ENCODE measurements at regions not wholly inside any gene's neighbourhood (a gene's known extent, or its start where the extent isn't known, plus 50 kb on each side); places are given as distances from the start of the nearest gene placed in this dataset.

DNA sequence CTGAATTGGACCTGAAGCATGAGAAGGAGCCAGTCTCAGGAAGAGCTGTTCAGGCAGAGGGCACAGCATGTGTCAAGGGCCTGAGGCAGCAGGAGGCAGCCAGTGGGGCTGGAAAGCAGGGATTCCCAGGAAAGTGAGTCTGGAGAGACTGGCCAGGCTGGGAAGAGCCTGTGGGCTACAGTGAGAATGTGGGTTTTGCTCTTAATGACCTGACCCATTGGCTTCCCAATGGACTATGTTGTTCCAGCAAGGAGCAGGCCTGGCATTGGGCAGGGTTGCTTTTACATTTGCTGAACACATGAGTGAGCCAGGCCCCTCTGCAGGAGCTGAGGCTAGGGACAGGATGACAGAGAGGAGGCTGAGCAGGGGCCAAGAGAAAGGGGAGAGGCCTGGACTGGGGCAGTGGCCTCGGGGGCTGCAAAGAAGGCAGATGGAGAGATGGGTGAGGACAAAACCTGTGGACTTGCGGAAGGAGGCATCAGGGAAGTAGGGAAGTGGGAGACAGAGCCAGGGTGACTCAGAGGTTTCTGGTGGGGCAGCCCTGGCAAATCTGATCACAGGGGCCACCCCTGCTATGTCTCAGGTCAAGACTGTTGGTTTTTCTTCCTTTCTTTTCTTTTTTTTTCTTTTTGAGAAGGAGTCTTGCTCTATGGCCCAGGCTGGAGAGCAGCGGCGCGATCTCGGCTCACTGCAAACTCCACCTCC is 65.9 kb upstream of the NEK6 start:
- TF ChIP-seq, protein P1, sequence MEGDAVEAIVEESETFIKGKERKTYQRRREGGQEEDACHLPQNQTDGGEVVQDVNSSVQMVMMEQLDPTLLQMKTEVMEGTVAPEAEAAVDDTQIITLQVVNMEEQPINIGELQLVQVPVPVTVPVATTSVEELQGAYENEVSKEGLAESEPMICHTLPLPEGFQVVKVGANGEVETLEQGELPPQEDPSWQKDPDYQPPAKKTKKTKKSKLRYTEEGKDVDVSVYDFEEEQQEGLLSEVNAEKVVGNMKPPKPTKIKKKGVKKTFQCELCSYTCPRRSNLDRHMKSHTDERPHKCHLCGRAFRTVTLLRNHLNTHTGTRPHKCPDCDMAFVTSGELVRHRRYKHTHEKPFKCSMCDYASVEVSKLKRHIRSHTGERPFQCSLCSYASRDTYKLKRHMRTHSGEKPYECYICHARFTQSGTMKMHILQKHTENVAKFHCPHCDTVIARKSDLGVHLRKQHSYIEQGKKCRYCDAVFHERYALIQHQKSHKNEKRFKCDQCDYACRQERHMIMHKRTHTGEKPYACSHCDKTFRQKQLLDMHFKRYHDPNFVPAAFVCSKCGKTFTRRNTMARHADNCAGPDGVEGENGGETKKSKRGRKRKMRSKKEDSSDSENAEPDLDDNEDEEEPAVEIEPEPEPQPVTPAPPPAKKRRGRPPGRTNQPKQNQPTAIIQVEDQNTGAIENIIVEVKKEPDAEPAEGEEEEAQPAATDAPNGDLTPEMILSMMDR (conservative IDR thresholded peaks at IDR 0.05), result no peak
- TF ChIP-seq EZH2 (IDR thresholded peaks at IDR 0.05; ENCODE audit: low read depth), result no peak

Measured in PC-9 (cell line).